Upper lobe of left lung (tissue), 4 donors: ENCODE measurements at regions not wholly inside any gene's neighbourhood (a gene's known extent, or its start where the extent isn't known, plus 50 kb on each side); places are given as distances from the start of the nearest gene placed in this dataset.
"Not testable (repeated sequence)": the region's sequence is repeated elsewhere in the genome, so short reads cannot be mapped to it uniquely, and the experiment has no call there.

Experiments used
- CTCF ChIP-seq, 6 experiments: fragments of 450-650 bp in 4 of 6; fragments of 200-600 bp in 2 of 6; sonication (generic) in 2 of 6; IDR thresholded peaks; one replicate each; pipeline ENCODE4 v1.5.1; 2016 to 2019; ENCODE audit warnings: antibody characterized with exemption in 6 of 6
- EP300 ChIP-seq, 4 donors: sonication (generic); formaldehyde crosslinking; IDR thresholded peaks; one replicate each; pipeline ENCODE4 v1.5.1; 2017; ENCODE audit warnings: antibody characterized with exemption in 4 of 4, control low read depth in 2 of 4
- POLR2A ChIP-seq, 4 donors: fragments of 450-650 bp; IDR thresholded peaks; one replicate each; pipeline ENCODE4 v1.5.1; 2016 to 2017; ENCODE audit warnings: antibody characterized with exemption in 4 of 4, mild to moderate bottlenecking in 2 of 4
- POLR2AphosphoS5 ChIP-seq, 2 donors: sonication (generic); formaldehyde crosslinking; IDR thresholded peaks; one replicate each; pipeline ENCODE4 v1.5.1; 2017; ENCODE audit warnings: antibody characterized with exemption in 2 of 2

GRCh38 chr21:5251162-5251561, 5270.2 kb upstream of the TPTE start:
- TF ChIP-seq CTCF, POLR2A, POLR2AphosphoS5, EP300 (IDR thresholded peaks at IDR 0.05): not testable (repeated sequence)
